Lower lobe of right lung (tissue), 2 donors: ENCODE measurements at regions not wholly inside any gene's neighbourhood (a gene's known extent, or its start where the extent isn't known, plus 50 kb on each side); places are given as distances from the start of the nearest gene placed in this dataset.

Experiments used
- ATAC-seq, 2 donors: fragments of 200-7000 bp; cut with Tn5 transposase; one replicate each; pipeline ENCODE4 v1.9.1; 2020 to 2022; ENCODE audit warnings: mild to moderate bottlenecking in 2 of 2, moderate library complexity in 2 of 2
- DNase-seq: peaks from one replicate; pipeline ENCODE4 v3.0.0-alpha.2; 2020
- H3K27ac ChIP-seq: fragments of 200-600 bp; one replicate; pipeline ENCODE4 v1.8.0; 2022
- H3K27me3 ChIP-seq: fragments of 200-600 bp; one replicate; pipeline ENCODE4 v1.8.0; 2022; ENCODE audit warnings: low read depth
- H3K36me3 ChIP-seq: fragments of 200-600 bp; one replicate; pipeline ENCODE4 v1.8.0; 2022; ENCODE audit warnings: mild to moderate bottlenecking
- H3K4me1 ChIP-seq: fragments of 200-600 bp; one replicate; pipeline ENCODE4 v1.8.0; 2022
- H3K4me3 ChIP-seq: fragments of 200-600 bp; one replicate; pipeline ENCODE4 v1.8.0; 2022; ENCODE audit warnings: mild to moderate bottlenecking
- H3K9me3 ChIP-seq: fragments of 200-600 bp; one replicate; pipeline ENCODE4 v1.8.0; 2022
- CTCF ChIP-seq: fragments of 200-600 bp; IDR thresholded peaks from one replicate; pipeline ENCODE4 v1.8.0; 2022; ENCODE audit warnings: antibody characterized with exemption, mild to moderate bottlenecking
- intact Hi-C: fragments of 100-400 bp; cut with DNase I; formaldehyde crosslinking; loops from one replicate; pipeline ENCODE4 v1.11.0; 2022
- donor health status: DM: no; HTN: yes; CAD: no; lungs with severe emphysema.

GRCh38 chr5:143732402-143732801 lies 79.6 kb upstream of the HMHB1 start:
- ATAC-seq (no peak), DNase-seq (no peak)
- H3K4me1 ChIP-seq = no peaks in the 10 kb centered on the region
- no peak for TF ChIP-seq CTCF
- H3K4me3 ChIP-seq = no peak overlapping the region
- H3K27ac ChIP-seq = no peak overlapping the region
- H3K9me3 ChIP-seq = no peaks in the 10 kb centered on the region
- no peaks in the 10 kb centered on the region for H3K27me3 ChIP-seq
- intact Hi-C loops = no loop called here
- no peaks in the 10 kb centered on the region for H3K36me3 ChIP-seq

- DNase-seq = no peak
- ATAC-seq = no peak
- TF ChIP-seq CTCF = no peak
- H3K9me3 ChIP-seq = no peaks in the 10 kb centered on the region
- no peaks in the 10 kb centered on the region for H3K4me1 ChIP-seq
- H3K27ac ChIP-seq = no peak overlapping the region
- no peaks in the 10 kb centered on the region for H3K36me3 ChIP-seq
- intact Hi-C loops = no loop called here
- no peaks in the 10 kb centered on the region for H3K27me3 ChIP-seq
- no peak overlapping the region for H3K4me3 ChIP-seq
Observed at GRCh38 chr5:143730112-143730801, 81.7 kb upstream of the HMHB1 start.

GRCh38 chr5:143729334-143729946 lies 82.5 kb upstream of the HMHB1 start:
- intact Hi-C loops = no loop called here
- no peak for DNase-seq
- Histone ChIP-seq H3K36me3 (no peaks in the 10 kb centered on the region), H3K27me3 (no peaks in the 10 kb centered on the region), H3K4me1 (no peaks in the 10 kb centered on the region), H3K9me3 (peaks cover 2% of the 10 kb centered on the region), H3K4me3 (no peak overlapping the region), H3K27ac (no peak overlapping the region)
- no peak for ATAC-seq
- no peak for TF ChIP-seq CTCF

GRCh38 chr5:143723159-143723558 lies 88.8 kb upstream of the HMHB1 start:
- no peak overlapping the region for H3K4me3 ChIP-seq
- H3K27me3 ChIP-seq = no peaks in the 10 kb centered on the region
- DNase-seq (no peak), ATAC-seq (no peak)
- H3K27ac ChIP-seq = no peak overlapping the region
- no peaks in the 10 kb centered on the region for H3K36me3 ChIP-seq
- H3K9me3 ChIP-seq = peaks cover 5% of the 10 kb centered on the region
- H3K4me1 ChIP-seq = no peaks in the 10 kb centered on the region
- TF ChIP-seq CTCF = no peak
- intact Hi-C loops = no loop called here

GRCh38 chr5:143721925-143722324 lies 90.0 kb upstream of the HMHB1 start:
- Histone ChIP-seq H3K27me3 (no peaks in the 10 kb centered on the region), H3K36me3 (no peaks in the 10 kb centered on the region), H3K4me1 (no peaks in the 10 kb centered on the region), H3K27ac (no peak overlapping the region), H3K4me3 (no peak overlapping the region), H3K9me3 (peaks cover 5% of the 10 kb centered on the region)
- intact Hi-C loops = no loop called here
- ATAC-seq = no peak
- no peak for TF ChIP-seq CTCF
- DNase-seq = no peak
